Body of pancreas (tissue), 4 donors: ENCODE measurements at regions not wholly inside any gene's neighbourhood (a gene's known extent, or its start where the extent isn't known, plus 50 kb on each side); places are given as distances from the start of the nearest gene placed in this dataset.
A peak's percentile ranks its signal among the peaks of the same experiment; 100 is the strongest.

Experiments used
- ATAC-seq: fragments of 150-250 bp; one replicate; pipeline ENCODE4 v1.9.1; 2016
- DNase-seq, 4 donors: peaks; one replicate each; pipeline ENCODE4 v3.0.0-alpha.2; 2019
- H3K27ac ChIP-seq, 4 donors: fragments of 200-600 bp; sonication (generic); 1 replicate in 3 of 4; 2 replicates in 1 of 4; pipeline versions ENCODE4 v1.5.1 to v1.6.1; 2016 to 2019; ENCODE audit warnings: mild to moderate bottlenecking in 1 of 4, mixed read lengths in 1 of 4, moderate library complexity in 1 of 4
- H3K27me3 ChIP-seq, 2 donors: fragments of 200-600 bp; sonication (generic); one replicate each; pipeline ENCODE4 v1.6.0; 2016; ENCODE audit warnings: mild to moderate bottlenecking in 1 of 2
- H3K36me3 ChIP-seq, 2 donors: fragments of 200-600 bp; sonication (generic); replicated peaks in 1 of 2; 2 replicates each; pipeline ENCODE4 v1.5.1; 2016; ENCODE audit warnings: low read depth in 2 of 2; ENCODE audit not compliant: insufficient read depth in 1 of 2
- H3K4me1 ChIP-seq: fragments of 200-600 bp; sonication (generic); one replicate; pipeline ENCODE4 v1.6.0; 2016
- H3K4me3 ChIP-seq, 2 donors: fragments of 200-600 bp; sonication (generic); 1 replicate in 1 of 2; 2 replicates in 1 of 2; pipeline ENCODE4 v1.5.1; 2016 to 2019
- H3K9me3 ChIP-seq, 3 donors: fragments of 200-600 bp; sonication (generic); 1 replicate in 2 of 3; 2 replicates in 1 of 3; pipeline ENCODE4 v1.5.1; 2016
- CTCF ChIP-seq, 7 experiments: fragments of 450-650 bp in 4 of 7; fragments of 200-600 bp in 3 of 7; sonication (generic) in 3 of 7; IDR thresholded peaks; one replicate each; pipeline ENCODE4 v1.5.1; 2016 to 2019; ENCODE audit warnings: antibody characterized with exemption in 7 of 7
- POLR2A ChIP-seq, 3 donors: fragments of 450-650 bp; IDR thresholded peaks; one replicate each; pipeline ENCODE4 v1.6.1; 2016; ENCODE audit warnings: antibody characterized with exemption in 3 of 3, mild to moderate bottlenecking in 2 of 3
- WGBS, 2 donors: methylation state at CpG; one replicate each; pipeline ENCODE4 v1.1.5; 2017; 5-methylcytosine and 5-hydroxymethylcytosine counted together
- intact Hi-C: fragments of 100-400 bp; cut with DNase I; formaldehyde crosslinking; loops from one replicate; pipeline ENCODE4 v1.15.1; 2023

- ATAC-seq = no peak
- H3K4me1 ChIP-seq = no peaks in the 10 kb centered on the region
- no peaks in the 10 kb centered on the region for H3K36me3 ChIP-seq
- WGBS, 2 donors = 73 to 78% methylated on average over 4 of the region's 4 CpGs
- no peak for DNase-seq
- no peaks in the 10 kb centered on the region for H3K9me3 ChIP-seq
- intact Hi-C loops = no loop called here
- no peak overlapping the region for H3K4me3 ChIP-seq
- no peaks in the 10 kb centered on the region for H3K27me3 ChIP-seq
- H3K27ac ChIP-seq = no peak overlapping the region
- TF ChIP-seq POLR2A (IDR thresholded peaks at IDR 0.05) = no peak
- no peak for TF ChIP-seq CTCF (IDR thresholded peaks at IDR 0.05)
Measured at GRCh38 chr17:51373489-51374152, 113.3 kb downstream of the UTP18 start.

- WGBS, 2 donors = 45 to 77% methylated on average over 4 of the region's 4 CpGs
- H3K36me3 ChIP-seq = no peaks in the 10 kb centered on the region
- no peak overlapping the region for H3K27ac ChIP-seq
- no peaks in the 10 kb centered on the region for H3K27me3 ChIP-seq
- no peaks in the 10 kb centered on the region for H3K4me1 ChIP-seq
- no peak overlapping the region for H3K4me3 ChIP-seq
- TF ChIP-seq POLR2A (IDR thresholded peaks at IDR 0.05) = no peak
- no peak for TF ChIP-seq CTCF (IDR thresholded peaks at IDR 0.05)
- peak in 1 of 4 donors; percentile 26 for DNase-seq
- no peaks in the 10 kb centered on the region for H3K9me3 ChIP-seq
- no peak for ATAC-seq
- intact Hi-C loops = no loop called here
Measured at GRCh38 chr17:51374209-51374608, 113.9 kb downstream of the UTP18 start.

DNA sequence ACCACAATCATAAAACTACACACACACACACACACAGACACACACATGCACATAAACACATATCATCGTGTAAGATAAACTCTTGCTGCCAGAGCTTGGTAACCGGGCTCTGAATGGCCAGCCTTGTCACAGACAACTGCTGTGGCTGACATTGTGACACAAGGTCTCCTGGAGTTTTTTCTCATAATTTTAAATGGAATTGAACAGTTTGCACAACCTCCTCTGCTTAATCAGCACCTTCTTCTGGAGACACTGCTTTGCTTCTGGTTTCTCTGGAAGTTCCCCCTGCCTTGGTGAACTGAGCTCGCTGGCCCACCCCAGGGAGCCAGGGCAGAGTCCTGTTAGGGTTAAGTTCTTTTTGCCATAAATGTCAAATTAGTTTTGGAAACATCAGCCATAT lies 115.4 kb downstream of the UTP18 start:
- DNase-seq (no peak), ATAC-seq (no peak)
- Histone ChIP-seq H3K4me3 (no peak overlapping the region), H3K27ac (no peak overlapping the region), H3K36me3 (no peaks in the 10 kb centered on the region), H3K9me3 (no peaks in the 10 kb centered on the region), H3K4me1 (no peaks in the 10 kb centered on the region), H3K27me3 (no peaks in the 10 kb centered on the region)
- intact Hi-C loops = no loop called here
- WGBS, 2 donors = 58 to 70% methylated on average over 3 of the region's 3 CpGs
- TF ChIP-seq CTCF (IDR thresholded peaks at IDR 0.05) = no peak
- TF ChIP-seq POLR2A (IDR thresholded peaks at IDR 0.05) = no peak

GRCh38 chr17:51376739-51377138 lies 116.4 kb downstream of the UTP18 start:
- WGBS, 2 donors = 80 to 82% methylated on average over 1 of the region's 1 CpG
- H3K27me3 ChIP-seq = no peaks in the 10 kb centered on the region
- H3K4me1 ChIP-seq = no peaks in the 10 kb centered on the region
- H3K27ac ChIP-seq = no peak overlapping the region
- DNase-seq (no peak), ATAC-seq (no peak)
- no peak for TF ChIP-seq POLR2A (IDR thresholded peaks at IDR 0.05)
- no peak for TF ChIP-seq CTCF (IDR thresholded peaks at IDR 0.05)
- intact Hi-C loops = no loop called here
- no peak overlapping the region for H3K4me3 ChIP-seq
- no peaks in the 10 kb centered on the region for H3K9me3 ChIP-seq
- H3K36me3 ChIP-seq = no peaks in the 10 kb centered on the region

DNA sequence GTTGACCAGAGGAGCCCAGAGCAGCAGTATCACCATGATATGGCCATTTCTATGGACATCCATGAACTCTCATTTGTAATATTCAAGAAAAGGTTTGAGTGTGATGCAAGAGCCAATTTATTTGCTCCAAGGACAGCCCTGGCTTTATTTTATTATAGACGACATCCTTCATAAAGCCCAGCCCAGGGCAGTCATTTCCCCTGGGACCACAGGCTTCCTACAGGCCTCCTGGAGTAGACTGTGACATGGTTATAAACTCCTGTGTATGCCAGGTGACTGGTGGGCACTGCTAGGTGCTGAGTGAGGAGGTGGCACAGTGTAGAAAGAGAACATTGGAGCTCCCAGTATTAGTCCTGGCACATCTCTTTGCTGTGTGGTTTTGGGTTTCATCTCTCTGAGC lies 120.9 kb downstream of the UTP18 start:
- no peak overlapping the region for H3K27ac ChIP-seq
- H3K9me3 ChIP-seq = no peaks in the 10 kb centered on the region
- H3K36me3 ChIP-seq = no peaks in the 10 kb centered on the region
- intact Hi-C loops = no loop called here
- DNase-seq (no peak), ATAC-seq (no peak)
- TF ChIP-seq POLR2A (IDR thresholded peaks at IDR 0.05) = no peak
- no peak for TF ChIP-seq CTCF (IDR thresholded peaks at IDR 0.05)
- WGBS, 2 donors = 53 to 75% methylated on average over 1 of the region's 1 CpG
- no peak overlapping the region for H3K4me3 ChIP-seq
- no peaks in the 10 kb centered on the region for H3K4me1 ChIP-seq
- no peaks in the 10 kb centered on the region for H3K27me3 ChIP-seq
